GM19397 (cell line): ENCODE measurements at regions not wholly inside any gene's neighbourhood (a gene's known extent, or its start where the extent isn't known, plus 50 kb on each side); places are given as distances from the start of the nearest gene placed in this dataset.
"Not testable (repeated sequence)": the region's sequence is repeated elsewhere in the genome, so short reads cannot be mapped to it uniquely, and the experiment has no call there.

Experiments used
- ATAC-seq: cut with Tn5 transposase; IDR thresholded peaks from one replicate; pipeline ENCODE4 v1.9.1; 2021; ENCODE audit warnings: mild to moderate bottlenecking, moderate library complexity; ENCODE audit not compliant: unreplicated experiment

- ATAC-seq = no peak
These were observed 61.5 kb downstream of the PRSS23 start for GRCh38 chr11:86861810-86862209.

GRCh38 chr11:86863476-86863875 is 63.1 kb downstream of the PRSS23 start:
- no peak for ATAC-seq

GRCh38 chr11:86865436-86865835 is 65.1 kb downstream of the PRSS23 start:
- no peak for ATAC-seq

- no peak for ATAC-seq
These were observed 69.2 kb downstream of the PRSS23 start for GRCh38 chr11:86869531-86869930.

- ATAC-seq = peak; percentile 74
These were observed 69.7 kb downstream of the PRSS23 start for GRCh38 chr11:86869966-86870570.

- no peak for ATAC-seq
These were observed 73.3 kb downstream of the PRSS23 start for GRCh38 chr11:86873573-86874083.

GRCh38 chr11:86874304-86875056 is 74.1 kb downstream of the PRSS23 start:
- ATAC-seq = no peak

- ATAC-seq = no peak
These were observed 76.4 kb downstream of the PRSS23 start for GRCh38 chr11:86876716-86877234.

GRCh38 chr11:86877503-86877902 is 77.2 kb downstream of the PRSS23 start:
- no peak for ATAC-seq

GRCh38 chr11:86879241-86879640 is 76.0 kb downstream of the FZD4 start:
- ATAC-seq = not testable (repeated sequence)

- ATAC-seq = no peak
These were observed 69.9 kb downstream of the FZD4 start for GRCh38 chr11:86885311-86885710.

- ATAC-seq = no peak
These were observed 66.8 kb downstream of the FZD4 start for GRCh38 chr11:86888164-86889000.

GRCh38 chr11:86889001-86889341 is 66.2 kb downstream of the FZD4 start:
- ATAC-seq = no peak

GRCh38 chr11:86891036-86891435 is 64.2 kb downstream of the FZD4 start:
- no peak for ATAC-seq

GRCh38 chr11:86893235-86893634 is 62.0 kb downstream of the FZD4 start:
- ATAC-seq = no peak
